KMS-11 (cell line): ENCODE measurements at regions not wholly inside any gene's neighbourhood (a gene's known extent, or its start where the extent isn't known, plus 50 kb on each side); places are given as distances from the start of the nearest gene placed in this dataset.
A peak's percentile ranks its signal among the peaks of the same experiment; 100 is the strongest.

Experiments used
- H2AFZ ChIP-seq: fragments of 200-600 bp; sonication (generic); 2 replicates; pipeline ENCODE4 v1.6.1; 2016; ENCODE audit warnings: antibody characterized with exemption, mixed run types, low read depth
- H3K27ac ChIP-seq: fragments of 200-600 bp; sonication (generic); 2 replicates; pipeline ENCODE4 v1.6.1; 2016; ENCODE audit warnings: mild to moderate bottlenecking, mixed run types
- H3K27me3 ChIP-seq: fragments of 200-600 bp; sonication (generic); 2 replicates; pipeline ENCODE4 v1.6.1; 2017; ENCODE audit warnings: mild to moderate bottlenecking, low read depth, mixed run types, moderate library complexity; ENCODE audit not compliant: insufficient read depth
- H3K36me3 ChIP-seq: fragments of 200-600 bp; sonication (generic); 2 replicates; pipeline ENCODE4 v1.6.1; 2017; ENCODE audit warnings: mild to moderate bottlenecking, mixed run types; ENCODE audit not compliant: insufficient read depth
- H3K4me1 ChIP-seq: fragments of 200-600 bp; sonication (generic); 2 replicates; pipeline ENCODE4 v1.6.1; 2016; ENCODE audit warnings: mild to moderate bottlenecking, low read depth, mixed run types; ENCODE audit not compliant: poor library complexity, severe bottlenecking
- H3K4me2 ChIP-seq: fragments of 200-600 bp; sonication (generic); 2 replicates; pipeline ENCODE4 v1.7.0; 2016; ENCODE audit warnings: mild to moderate bottlenecking, mixed run types
- H3K4me3 ChIP-seq: fragments of 200-600 bp; sonication (generic); IDR thresholded peaks from 2 replicates; pipeline ENCODE4 v1.6.1; 2017; ENCODE audit warnings: low read depth, low read length, mixed read lengths; ENCODE audit not compliant: insufficient read depth
- H3K79me2 ChIP-seq: fragments of 200-600 bp; sonication (generic); 2 replicates; pipeline ENCODE4 v1.6.1; 2016; ENCODE audit warnings: low read depth, mixed run types; ENCODE audit not compliant: insufficient read depth
- H3K9ac ChIP-seq: fragments of 200-600 bp; sonication (generic); 2 replicates; pipeline ENCODE4 v1.6.1; 2016; ENCODE audit warnings: mild to moderate bottlenecking, mixed run types
- H4K20me1 ChIP-seq: fragments of 200-600 bp; sonication (generic); 2 replicates; pipeline ENCODE4 v1.6.1; 2016; ENCODE audit warnings: mild to moderate bottlenecking, mixed run types; ENCODE audit not compliant: insufficient read depth
- CTCF ChIP-seq: fragments of 200-600 bp; sonication (generic); conservative IDR thresholded peaks from 2 replicates; pipeline ENCODE4 v1.6.1; 2017; ENCODE audit warnings: low read depth, mild to moderate bottlenecking, antibody characterized with exemption, low read length, moderate library complexity, mixed read lengths

- H3K4me2 ChIP-seq = no peak overlapping the region
- no peaks in the 10 kb centered on the region for H3K4me1 ChIP-seq
- H3K27ac ChIP-seq = no peak overlapping the region
- H2AFZ ChIP-seq = no peak overlapping the region
- no peak overlapping the region for H3K9ac ChIP-seq
- no peak overlapping the region for H3K4me3 ChIP-seq
- H3K79me2 ChIP-seq = no peaks in the 10 kb centered on the region
- H4K20me1 ChIP-seq = no peaks in the 10 kb centered on the region
- no peaks in the 10 kb centered on the region for H3K27me3 ChIP-seq
- no peaks in the 10 kb centered on the region for H3K36me3 ChIP-seq
- no peak for TF ChIP-seq CTCF
Measured at GRCh38 chr9:83166372-83166771, 103.4 kb upstream of the RASEF start.

GRCh38 chr9:83155733-83156132 lies 92.8 kb upstream of the RASEF start:
- no peaks in the 10 kb centered on the region for H3K27me3 ChIP-seq
- H3K9ac ChIP-seq = no peak overlapping the region
- H3K4me1 ChIP-seq = peaks cover 40% of the 10 kb centered on the region
- H3K79me2 ChIP-seq = no peaks in the 10 kb centered on the region
- no peak overlapping the region for H3K27ac ChIP-seq
- H2AFZ ChIP-seq = no peak overlapping the region
- no peak for TF ChIP-seq CTCF
- H4K20me1 ChIP-seq = no peaks in the 10 kb centered on the region
- no peaks in the 10 kb centered on the region for H3K36me3 ChIP-seq
- H3K4me3 ChIP-seq = no peak overlapping the region
- 0 out of 2 replicates have a peak overlapping the region, but pooled peaks have one; percentile 67 for H3K4me2 ChIP-seq

GRCh38 chr9:83154821-83155220 lies 91.9 kb upstream of the RASEF start:
- Histone ChIP-seq H3K36me3 (no peaks in the 10 kb centered on the region), H3K79me2 (no peaks in the 10 kb centered on the region), H2AFZ (peak overlapping the region; percentile 24; the same call in 1 of the 2 replicates), H3K9ac (no peak overlapping the region), H3K4me1 (peaks cover 40% of the 10 kb centered on the region), H3K4me2 (peak overlapping the region; percentile 67), H3K27ac (peak overlapping the region; percentile 74), H4K20me1 (no peaks in the 10 kb centered on the region), H3K4me3 (no peak overlapping the region), H3K27me3 (no peaks in the 10 kb centered on the region)
- TF ChIP-seq CTCF = no peak

GRCh38 chr9:83154087-83154736 lies 91.3 kb upstream of the RASEF start:
- Histone ChIP-seq H3K27ac (peak overlapping the region; percentile 74), H3K36me3 (no peaks in the 10 kb centered on the region), H3K27me3 (no peaks in the 10 kb centered on the region), H3K4me1 (peaks cover 40% of the 10 kb centered on the region), H2AFZ (peak overlapping the region; percentile 24; the same call in 1 of the 2 replicates), H3K4me2 (peak overlapping the region; percentile 67), H3K4me3 (no peak overlapping the region), H3K79me2 (no peaks in the 10 kb centered on the region), H3K9ac (no peak overlapping the region), H4K20me1 (no peaks in the 10 kb centered on the region)
- no peak for TF ChIP-seq CTCF
